ENCODE measurements at regions not wholly inside any gene's neighbourhood (a gene's known extent, or its start where the extent isn't known, plus 50 kb on each side); places are given as distances from the start of the nearest gene placed in this dataset.
"Not testable (repeated sequence)": the region's sequence is repeated elsewhere in the genome, so short reads cannot be mapped to it uniquely, and the experiment has no call there.

DNA sequence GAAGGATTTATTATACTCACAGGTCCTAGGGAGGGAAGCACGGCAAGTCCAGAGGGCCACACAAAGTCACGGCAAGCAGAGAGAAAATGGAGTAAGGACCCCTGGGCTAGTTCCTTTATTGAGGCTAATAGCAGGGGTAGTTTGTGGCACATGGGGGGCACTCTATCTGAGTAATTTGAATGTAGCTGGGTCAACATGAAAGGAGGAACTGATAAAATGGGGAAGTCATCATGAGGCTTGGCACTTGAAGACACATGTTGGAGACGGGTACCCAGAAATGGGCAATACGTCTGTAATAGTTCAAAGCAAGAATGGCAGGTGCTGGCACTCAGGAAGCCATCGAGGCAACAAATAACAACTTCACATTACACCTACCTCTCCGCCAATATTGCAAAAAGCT lies 1136.4 kb downstream of the MRPL39 start:
- DNase-seq (ENCODE audit: low spot score in 2 of 2) (no peak), ATAC-seq (ENCODE audit: low read depth) (peak; percentile 68)
- Mint-ChIP-seq H3K4me3 (no peak overlapping the region), H3K4me1 (peaks cover 4% of the 10 kb centered on the region), H3K27ac (no peak overlapping the region), H3K36me3 (peaks cover 2% of the 10 kb centered on the region), H3K9me3 (no peaks in the 10 kb centered on the region), H3K27me3 (no peaks in the 10 kb centered on the region)

DNA sequence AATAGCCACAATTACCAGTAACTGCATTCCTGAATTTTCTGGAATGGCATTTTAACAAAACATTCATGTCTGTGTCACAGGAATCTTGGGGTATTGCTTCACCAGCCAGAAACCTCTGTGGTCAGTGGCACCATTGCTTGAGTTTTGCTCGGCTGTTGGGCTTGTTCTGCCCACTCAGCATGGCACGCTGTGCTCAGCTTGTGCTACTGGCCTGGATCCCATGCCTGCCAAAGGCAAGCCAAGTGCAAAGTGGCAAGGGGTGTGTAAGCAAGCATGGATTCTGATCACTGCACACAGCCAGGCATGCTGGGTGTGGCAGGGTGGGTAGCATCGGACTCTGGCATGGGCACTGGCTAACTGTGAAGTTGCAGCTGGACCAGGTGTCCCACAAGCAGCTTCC lies 1150.9 kb downstream of the MRPL39 start:
- Mint-ChIP-seq H3K36me3 (no peaks in the 10 kb centered on the region), H3K9me3 (no peaks in the 10 kb centered on the region), H3K4me3 (no peak overlapping the region), H3K4me1 (no peaks in the 10 kb centered on the region), H3K27me3 (no peaks in the 10 kb centered on the region), H3K27ac (no peak overlapping the region)
- ATAC-seq (ENCODE audit: low read depth), result no peak
- DNase-seq (ENCODE audit: low spot score in 2 of 2), result no peak

DNA sequence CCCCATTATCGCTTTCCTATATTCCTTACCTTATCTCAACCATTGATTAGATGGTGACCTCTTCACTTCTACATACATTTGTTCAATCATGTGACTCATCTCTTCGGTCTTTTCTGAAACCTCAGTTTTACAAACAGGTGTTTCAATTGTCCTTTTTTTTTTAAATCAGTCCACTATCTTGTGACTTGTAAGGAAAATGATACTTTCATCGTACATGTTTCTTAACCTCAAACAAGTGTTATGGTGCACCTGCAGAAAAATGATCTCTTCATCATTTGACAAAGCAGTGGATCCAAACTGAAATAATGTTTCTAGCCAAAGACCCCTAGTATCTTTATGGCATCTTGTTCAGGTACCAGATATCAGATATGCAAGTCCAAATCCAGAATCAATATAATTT lies 1157.2 kb downstream of the MRPL39 start:
- ATAC-seq (ENCODE audit: low read depth), result no peak
- Mint-ChIP-seq H3K4me3 (no peak overlapping the region), H3K9me3 (no peaks in the 10 kb centered on the region), H3K36me3 (peaks cover 2% of the 10 kb centered on the region), H3K27ac (no peak overlapping the region), H3K27me3 (no peaks in the 10 kb centered on the region), H3K4me1 (no peaks in the 10 kb centered on the region)
- DNase-seq (ENCODE audit: low spot score in 2 of 2), result no peak

DNA sequence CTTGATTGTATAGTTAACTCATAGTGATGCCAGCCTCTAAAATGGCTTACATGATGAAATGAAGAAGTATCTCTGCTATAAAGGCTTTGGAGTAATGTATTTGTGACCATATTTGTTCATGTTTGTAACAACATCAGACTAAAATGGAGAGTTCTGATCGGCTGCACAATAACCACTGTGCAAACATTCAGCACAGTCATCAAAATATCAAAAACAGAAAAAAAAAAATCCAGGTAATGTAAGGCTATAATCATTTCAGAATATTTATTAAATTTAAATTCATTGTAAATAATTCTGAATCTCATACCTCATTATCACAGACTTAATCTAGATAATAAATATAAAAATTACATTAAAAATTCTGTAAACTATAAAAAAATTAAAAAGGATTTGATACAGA lies 1161.8 kb downstream of the MRPL39 start:
- H3K4me1 Mint-ChIP-seq, result no peaks in the 10 kb centered on the region
- peaks cover 8% of the 10 kb centered on the region for H3K36me3 Mint-ChIP-seq
- DNase-seq (ENCODE audit: low spot score in 2 of 2) (no peak), ATAC-seq (ENCODE audit: low read depth) (no peak)
- H3K27me3 Mint-ChIP-seq, result no peaks in the 10 kb centered on the region
- H3K27ac Mint-ChIP-seq, result no peak overlapping the region
- no peak overlapping the region for H3K4me3 Mint-ChIP-seq
- H3K9me3 Mint-ChIP-seq, result no peaks in the 10 kb centered on the region

DNA sequence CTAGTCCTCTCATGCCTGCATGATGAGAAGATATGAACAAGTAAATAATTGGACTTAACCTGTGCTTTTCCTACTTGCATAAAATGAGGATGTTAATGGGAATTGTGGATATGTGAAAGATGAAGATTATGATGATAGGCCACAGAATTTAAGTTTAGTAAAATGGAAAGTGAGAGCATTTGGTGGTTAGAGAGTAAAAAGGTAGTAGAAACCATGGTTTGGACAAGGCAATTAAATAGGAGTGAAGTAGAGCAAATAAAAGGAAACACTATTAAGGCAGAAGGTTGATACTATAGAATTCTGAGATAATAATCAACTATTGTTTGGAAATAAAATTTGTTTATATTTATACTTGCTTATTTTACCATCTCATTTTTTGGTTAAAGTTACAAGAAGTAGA lies 1162.5 kb downstream of the MRPL39 start:
- no peak for ATAC-seq (ENCODE audit: low read depth)
- no peaks in the 10 kb centered on the region for H3K27me3 Mint-ChIP-seq
- H3K9me3 Mint-ChIP-seq, result no peaks in the 10 kb centered on the region
- H3K27ac Mint-ChIP-seq, result no peak overlapping the region
- no peak for DNase-seq (ENCODE audit: low spot score in 2 of 2)
- H3K36me3 Mint-ChIP-seq, result peaks cover 8% of the 10 kb centered on the region
- no peak overlapping the region for H3K4me3 Mint-ChIP-seq
- no peaks in the 10 kb centered on the region for H3K4me1 Mint-ChIP-seq

DNA sequence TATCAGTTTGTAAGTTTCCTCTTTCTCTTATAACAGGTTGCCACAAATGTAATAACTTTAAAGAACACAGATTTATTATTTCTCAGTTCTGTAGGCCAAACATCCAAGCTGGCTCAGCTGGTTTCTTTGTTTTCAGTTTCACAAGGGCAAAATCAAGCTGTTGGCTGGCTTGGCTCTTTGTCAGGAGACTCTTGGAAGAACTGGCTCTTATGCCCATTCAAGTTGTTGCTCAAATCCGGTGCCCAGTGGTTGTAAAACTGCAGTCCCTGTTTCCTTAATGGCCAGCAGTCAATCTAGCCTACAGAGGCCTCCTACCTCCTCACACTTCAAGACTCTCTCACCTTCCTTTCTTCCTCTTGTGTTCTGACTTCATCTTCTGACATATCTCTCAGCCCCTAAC lies 1171.0 kb downstream of the MRPL39 start:
- Mint-ChIP-seq H3K9me3 (peaks cover 2% of the 10 kb centered on the region), H3K27me3 (no peaks in the 10 kb centered on the region), H3K36me3 (peaks cover 2% of the 10 kb centered on the region), H3K4me1 (no peaks in the 10 kb centered on the region), H3K27ac (no peak overlapping the region), H3K4me3 (no peak overlapping the region)
- DNase-seq (ENCODE audit: low spot score in 2 of 2), result no peak
- ATAC-seq (ENCODE audit: low read depth), result no peak

DNA sequence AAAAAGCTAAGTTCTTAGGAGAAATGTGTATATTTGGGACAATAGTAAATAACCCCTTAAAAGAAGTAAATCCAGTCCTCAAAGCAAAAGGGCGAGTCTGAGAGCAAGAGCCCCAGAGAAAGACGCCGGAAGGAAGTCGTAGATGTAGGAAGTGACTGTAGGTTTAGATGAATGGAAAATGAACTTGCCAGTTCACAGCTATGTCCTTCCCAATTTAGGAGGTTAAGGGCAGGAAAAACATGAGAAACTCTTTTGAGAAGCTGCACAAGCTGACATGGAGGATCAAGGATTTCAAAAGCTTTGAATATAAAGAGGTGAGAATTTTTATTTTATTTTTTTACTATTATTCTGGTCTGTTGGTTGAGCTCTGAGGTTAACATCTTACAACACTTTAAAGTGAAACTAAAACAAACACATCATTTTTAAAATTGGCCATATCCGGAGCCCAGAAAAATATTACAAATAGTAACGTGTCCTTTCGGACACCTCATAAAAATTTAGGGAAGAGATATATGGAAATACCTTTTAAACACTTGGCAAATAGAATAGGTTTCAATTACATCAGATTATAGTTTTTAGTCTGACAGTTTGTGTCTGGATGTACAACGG lies 1178.6 kb downstream of the MRPL39 start:
- no peak for DNase-seq (ENCODE audit: low spot score in 2 of 2)
- peak overlapping the region; percentile 76 for H3K27ac Mint-ChIP-seq
- H3K9me3 Mint-ChIP-seq, result no peaks in the 10 kb centered on the region

DNA sequence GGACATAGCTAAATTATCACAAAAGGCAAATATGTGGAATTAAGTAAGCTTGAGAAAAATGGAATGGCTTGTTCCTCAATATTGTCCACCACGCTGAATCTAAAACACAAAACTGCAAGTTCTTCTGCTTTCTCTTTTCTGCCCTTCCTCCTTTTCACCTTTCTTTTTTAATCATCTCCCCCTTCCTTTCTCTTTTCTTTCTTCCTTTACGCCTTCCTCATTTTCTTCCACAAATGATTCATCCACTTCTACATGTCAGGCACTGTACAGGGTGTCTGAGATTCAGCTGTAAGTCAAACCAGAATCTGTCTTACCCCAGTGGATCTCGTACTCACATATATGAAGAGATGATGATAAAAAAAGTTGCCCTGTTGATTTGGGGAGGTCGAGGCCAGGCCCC lies 1182.5 kb downstream of the MRPL39 start:
- no peaks in the 10 kb centered on the region for H3K9me3 Mint-ChIP-seq
- DNase-seq (ENCODE audit: low spot score in 2 of 2) (no peak), ATAC-seq (ENCODE audit: low read depth) (no peak)
- peaks cover 9% of the 10 kb centered on the region for H3K4me1 Mint-ChIP-seq
- H3K27me3 Mint-ChIP-seq, result no peaks in the 10 kb centered on the region
- no peaks in the 10 kb centered on the region for H3K36me3 Mint-ChIP-seq
- peak overlapping the region; percentile 50 for H3K4me3 Mint-ChIP-seq
- H3K27ac Mint-ChIP-seq, result peak overlapping the region; percentile 0

More for the DNA sequence above, 1178.6 kb downstream of the MRPL39 start:
- Mint-ChIP-seq H3K4me3 (peak overlapping the region; percentile 82), H3K36me3 (no peaks in the 10 kb centered on the region), H3K4me1 (peaks cover 3% of the 10 kb centered on the region), H3K27me3 (no peaks in the 10 kb centered on the region)
- peak; percentile 61 for ATAC-seq (ENCODE audit: low read depth)

DNA sequence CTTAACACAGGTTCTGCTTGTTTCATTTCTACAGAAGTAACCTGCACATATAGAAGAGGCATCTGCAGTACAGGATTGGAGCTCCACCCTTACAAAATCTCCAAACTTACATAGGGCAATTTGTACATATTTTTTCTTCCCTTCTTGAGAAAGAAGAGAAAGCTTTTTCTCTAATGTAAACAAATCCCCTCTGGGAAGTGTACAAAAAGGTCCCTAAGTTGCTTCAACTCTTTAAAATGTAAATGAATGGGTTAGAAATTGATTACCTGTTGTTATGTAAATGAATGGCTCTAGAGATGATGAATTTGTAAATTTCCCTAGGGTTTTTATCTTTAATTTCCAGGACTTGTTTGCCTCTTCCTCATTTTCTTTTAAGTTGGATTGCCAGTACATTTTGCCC lies 1183.7 kb downstream of the MRPL39 start:
- Mint-ChIP-seq H3K4me3 (no peak overlapping the region), H3K9me3 (no peaks in the 10 kb centered on the region), H3K36me3 (no peaks in the 10 kb centered on the region), H3K27ac (no peak overlapping the region), H3K4me1 (peaks cover 9% of the 10 kb centered on the region), H3K27me3 (no peaks in the 10 kb centered on the region)
- no peak for DNase-seq (ENCODE audit: low spot score in 2 of 2)
- ATAC-seq (ENCODE audit: low read depth), result no peak

DNA sequence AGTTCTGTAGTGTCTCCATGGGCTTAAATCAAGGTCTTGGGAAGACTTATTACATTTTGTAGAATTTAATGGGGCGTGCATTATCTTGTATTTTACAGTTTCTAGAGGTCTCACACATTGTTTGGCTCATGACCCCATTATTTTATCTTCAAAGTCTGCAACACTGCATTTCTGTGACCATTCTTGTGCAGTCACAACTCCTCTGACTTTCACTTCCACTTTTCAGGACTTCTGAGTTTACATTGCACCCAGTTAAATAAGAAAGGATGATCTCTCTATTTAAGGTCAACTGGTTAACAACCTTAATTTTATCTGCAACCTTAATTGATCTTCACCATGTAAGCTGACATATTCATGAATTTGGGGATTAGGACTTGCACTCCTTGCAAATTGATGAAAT lies 1186.6 kb downstream of the MRPL39 start:
- Mint-ChIP-seq H3K27ac (no peak overlapping the region), H3K9me3 (peaks cover 2% of the 10 kb centered on the region), H3K36me3 (no peaks in the 10 kb centered on the region), H3K4me1 (peaks cover 9% of the 10 kb centered on the region), H3K4me3 (no peak overlapping the region), H3K27me3 (peaks cover 4% of the 10 kb centered on the region)
- DNase-seq (ENCODE audit: low spot score in 2 of 2), result no peak
- peak; percentile 58 for ATAC-seq (ENCODE audit: low read depth)

DNA sequence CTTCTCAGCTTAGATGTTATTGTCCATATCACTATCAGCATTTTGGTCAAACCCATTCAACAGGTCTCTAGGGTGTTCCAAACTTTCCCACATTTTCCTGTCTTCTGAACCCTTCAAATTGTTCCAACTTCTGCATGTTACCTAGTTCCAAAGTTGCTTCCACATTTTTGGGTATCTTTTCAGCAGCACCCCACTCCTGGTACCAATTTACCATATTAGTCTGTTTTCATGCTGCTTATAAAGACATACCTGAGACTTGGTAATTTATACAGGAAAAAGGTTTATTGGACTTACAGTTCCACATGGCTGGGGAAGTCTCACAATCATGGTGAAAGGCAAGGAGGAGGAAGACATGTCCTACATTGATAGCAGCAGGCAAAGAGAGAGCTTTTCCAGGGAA lies 1187.6 kb downstream of the MRPL39 start:
- not testable (repeated sequence) for H3K4me3 Mint-ChIP-seq; H3K36me3 Mint-ChIP-seq; H3K27ac Mint-ChIP-seq; ATAC-seq (ENCODE audit: low read depth); H3K9me3 Mint-ChIP-seq; H3K27me3 Mint-ChIP-seq; DNase-seq (ENCODE audit: low spot score in 2 of 2); H3K4me1 Mint-ChIP-seq

DNA sequence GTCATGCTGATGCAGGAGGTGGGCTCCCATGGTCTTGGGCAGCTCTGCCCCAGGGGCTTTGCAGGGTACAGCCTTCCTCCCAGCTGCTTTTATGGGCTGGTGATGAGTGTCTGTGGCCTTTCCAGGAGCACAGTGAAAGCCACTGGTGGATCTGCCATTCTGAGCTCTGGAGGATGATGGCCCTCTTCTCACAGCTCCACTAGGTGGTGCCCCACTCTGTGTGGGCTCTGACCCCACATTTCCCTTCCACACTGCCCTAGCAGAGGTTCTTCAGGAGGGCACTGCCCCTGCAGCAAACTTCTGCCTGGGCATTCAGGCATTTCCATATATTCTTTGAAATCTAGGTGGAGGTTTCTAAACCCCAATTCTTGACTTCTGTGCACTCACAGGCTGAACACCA lies 1188.6 kb downstream of the MRPL39 start:
- H3K4me1 Mint-ChIP-seq, result peaks cover 6% of the 10 kb centered on the region
- no peak overlapping the region for H3K27ac Mint-ChIP-seq
- H3K4me3 Mint-ChIP-seq, result no peak overlapping the region
- DNase-seq (ENCODE audit: low spot score in 2 of 2) (no peak), ATAC-seq (ENCODE audit: low read depth) (no peak)
- peaks cover 2% of the 10 kb centered on the region for H3K9me3 Mint-ChIP-seq
- no peaks in the 10 kb centered on the region for H3K36me3 Mint-ChIP-seq
- H3K27me3 Mint-ChIP-seq, result peaks cover 4% of the 10 kb centered on the region

DNA sequence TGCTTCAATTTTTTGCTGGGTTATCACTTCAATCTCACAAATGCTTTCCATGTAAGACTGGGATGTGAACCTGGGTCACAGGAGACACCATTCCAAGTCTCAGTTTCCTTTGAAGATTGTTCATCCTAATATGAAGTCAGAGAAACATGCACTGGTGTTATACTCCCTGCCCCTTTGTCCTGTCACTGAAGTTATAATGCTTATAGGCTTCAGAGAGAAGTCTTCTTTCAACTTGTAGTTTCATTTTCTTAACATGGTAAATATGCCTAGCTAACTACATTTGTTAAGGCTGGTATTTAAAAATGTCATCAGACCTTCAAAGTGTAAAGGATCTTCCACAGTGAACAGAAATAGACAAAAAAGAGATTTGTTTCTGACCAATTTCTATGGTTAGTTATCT lies 1195.9 kb downstream of the MRPL39 start:
- Mint-ChIP-seq H3K4me1 (no peaks in the 10 kb centered on the region), H3K27ac (no peak overlapping the region), H3K36me3 (no peaks in the 10 kb centered on the region), H3K4me3 (no peak overlapping the region), H3K9me3 (peaks cover 2% of the 10 kb centered on the region), H3K27me3 (peaks cover 2% of the 10 kb centered on the region)
- DNase-seq (ENCODE audit: low spot score in 2 of 2), result no peak
- ATAC-seq (ENCODE audit: low read depth), result no peak

DNA sequence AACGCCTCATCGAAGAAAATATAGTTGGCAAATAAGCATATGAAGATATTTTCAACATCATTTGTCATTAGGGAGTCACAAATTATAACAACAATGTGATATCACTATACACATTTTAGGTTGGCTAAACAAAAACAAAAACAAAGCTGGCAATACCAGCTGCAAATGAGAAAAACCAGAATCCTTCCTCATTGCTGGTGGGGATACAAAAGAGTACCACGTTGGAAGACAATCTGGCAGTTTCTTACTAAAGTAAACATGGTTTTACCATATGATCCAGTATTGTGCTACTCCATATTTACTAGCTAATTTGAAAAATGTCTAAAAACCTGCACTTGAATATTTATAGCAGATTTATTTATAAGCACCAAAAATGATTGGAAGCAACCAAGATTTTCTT lies 1204.1 kb downstream of the MRPL39 start:
- no peak overlapping the region for H3K4me3 Mint-ChIP-seq
- H3K27me3 Mint-ChIP-seq, result no peaks in the 10 kb centered on the region
- H3K4me1 Mint-ChIP-seq, result no peaks in the 10 kb centered on the region
- H3K36me3 Mint-ChIP-seq, result no peaks in the 10 kb centered on the region
- no peak for ATAC-seq (ENCODE audit: low read depth)
- no peak for DNase-seq (ENCODE audit: low spot score in 2 of 2)
- H3K9me3 Mint-ChIP-seq, result no peaks in the 10 kb centered on the region
- H3K27ac Mint-ChIP-seq, result no peak overlapping the region

DNA sequence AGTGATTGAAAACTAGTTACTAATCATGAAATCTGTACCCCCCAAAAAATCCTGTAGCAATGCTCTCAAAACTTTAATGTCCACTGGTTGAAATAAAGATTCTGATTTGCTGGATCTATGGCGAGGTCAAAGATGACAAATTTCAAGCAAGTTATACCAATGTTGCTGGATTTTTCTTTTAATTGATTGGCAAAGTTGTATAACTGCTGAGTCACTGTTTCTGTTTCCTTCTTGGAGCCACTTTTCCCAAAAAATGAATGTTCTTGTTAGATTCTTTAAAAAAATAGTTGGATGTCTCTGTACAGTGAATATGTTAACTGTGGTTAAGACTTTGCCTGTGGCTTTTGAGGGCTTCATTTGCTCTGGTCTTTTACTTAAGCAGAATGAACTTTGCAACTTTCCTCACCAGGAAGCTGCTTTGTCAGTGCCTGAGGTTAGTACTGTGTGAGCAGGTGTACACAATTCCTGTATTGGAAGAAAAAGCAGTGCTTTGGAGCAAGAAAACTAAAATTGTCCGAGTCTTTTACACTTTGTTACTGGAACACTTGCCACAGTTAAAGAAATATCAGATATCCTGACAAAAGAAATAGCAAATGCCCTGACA lies 1211.9 kb downstream of the MRPL39 start:
- no peak for ATAC-seq (ENCODE audit: low read depth)
- H3K36me3 Mint-ChIP-seq, result no peaks in the 10 kb centered on the region

More for the DNA sequence above, 1211.9 kb downstream of the MRPL39 start:
- DNase-seq (ENCODE audit: low spot score in 2 of 2), result no peak
- Mint-ChIP-seq H3K9me3 (no peaks in the 10 kb centered on the region), H3K4me1 (no peaks in the 10 kb centered on the region), H3K27ac (no peak overlapping the region), H3K4me3 (no peak overlapping the region), H3K27me3 (peaks cover 4% of the 10 kb centered on the region)

Data from memory B cell (primary cell).